Tibial nerve (tissue), 4 donors: ENCODE measurements at regions not wholly inside any gene's neighbourhood (a gene's known extent, or its start where the extent isn't known, plus 50 kb on each side); places are given as distances from the start of the nearest gene placed in this dataset.

Experiments used
- EP300 ChIP-seq, 2 donors: sonication (generic); formaldehyde crosslinking; IDR thresholded peaks; one replicate each; pipeline ENCODE4 v1.6.1; 2017; ENCODE audit warnings: antibody characterized with exemption in 2 of 2, mild to moderate bottlenecking in 1 of 2
- POLR2A ChIP-seq, 2 donors: fragments of 450-650 bp; IDR thresholded peaks; one replicate each; pipeline ENCODE4 v1.6.1; 2017; ENCODE audit warnings: antibody characterized with exemption in 2 of 2, mild to moderate bottlenecking in 2 of 2, moderate library complexity in 2 of 2
- TF ChIP-seq, protein P1 (sequence below), 5 experiments: fragments of 200-600 bp in 3 of 5; fragments of 450-650 bp in 2 of 5; sonication (generic) in 3 of 5; IDR thresholded peaks; one replicate each; pipeline ENCODE4 v1.5.1; 2016 to 2019; ENCODE audit warnings: antibody characterized with exemption in 5 of 5, mild to moderate bottlenecking in 3 of 5, moderate library complexity in 2 of 5

DNA sequence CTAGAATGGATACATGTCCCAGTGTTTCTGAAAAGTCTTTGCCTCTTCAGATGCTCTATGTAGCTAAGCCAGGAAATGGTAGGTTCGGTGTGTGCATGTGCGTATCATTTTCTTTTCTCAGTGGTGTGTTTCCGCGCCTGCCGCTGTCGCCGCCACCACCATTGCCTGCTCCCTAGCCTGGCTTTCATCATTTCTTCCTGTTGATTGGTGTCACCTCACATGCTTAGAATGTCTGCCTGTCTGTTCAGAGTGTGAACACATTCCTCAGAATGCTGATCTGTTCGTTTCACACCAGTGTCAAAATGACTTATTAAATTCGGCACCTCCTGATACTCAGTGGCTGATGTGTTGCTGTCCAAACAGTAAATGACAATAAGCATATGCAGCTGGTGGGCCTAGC lies 255.2 kb upstream of the SPRED2 start:
- TF ChIP-seq, protein P1, sequence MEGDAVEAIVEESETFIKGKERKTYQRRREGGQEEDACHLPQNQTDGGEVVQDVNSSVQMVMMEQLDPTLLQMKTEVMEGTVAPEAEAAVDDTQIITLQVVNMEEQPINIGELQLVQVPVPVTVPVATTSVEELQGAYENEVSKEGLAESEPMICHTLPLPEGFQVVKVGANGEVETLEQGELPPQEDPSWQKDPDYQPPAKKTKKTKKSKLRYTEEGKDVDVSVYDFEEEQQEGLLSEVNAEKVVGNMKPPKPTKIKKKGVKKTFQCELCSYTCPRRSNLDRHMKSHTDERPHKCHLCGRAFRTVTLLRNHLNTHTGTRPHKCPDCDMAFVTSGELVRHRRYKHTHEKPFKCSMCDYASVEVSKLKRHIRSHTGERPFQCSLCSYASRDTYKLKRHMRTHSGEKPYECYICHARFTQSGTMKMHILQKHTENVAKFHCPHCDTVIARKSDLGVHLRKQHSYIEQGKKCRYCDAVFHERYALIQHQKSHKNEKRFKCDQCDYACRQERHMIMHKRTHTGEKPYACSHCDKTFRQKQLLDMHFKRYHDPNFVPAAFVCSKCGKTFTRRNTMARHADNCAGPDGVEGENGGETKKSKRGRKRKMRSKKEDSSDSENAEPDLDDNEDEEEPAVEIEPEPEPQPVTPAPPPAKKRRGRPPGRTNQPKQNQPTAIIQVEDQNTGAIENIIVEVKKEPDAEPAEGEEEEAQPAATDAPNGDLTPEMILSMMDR (IDR thresholded peaks at IDR 0.05): no peak
- no peak for TF ChIP-seq EP300 (IDR thresholded peaks at IDR 0.05)
- no peak for TF ChIP-seq POLR2A (IDR thresholded peaks at IDR 0.05)
